ENCODE measurements at regions not wholly inside any gene's neighbourhood (a gene's known extent, or its start where the extent isn't known, plus 50 kb on each side); places are given as distances from the start of the nearest gene placed in this dataset.

- Histone ChIP-seq H3K27ac (peak overlapping the region in 2 of 4 donors; percentile 61 to 68), H3K4me1 (peaks cover 0 to 22% (median 4%) of the 10 kb centered on the region in 4 donors), H3K36me3 (no peaks in the 10 kb centered on the region), H3K9me3 (no peaks in the 10 kb centered on the region), H3K27me3 (no peaks in the 10 kb centered on the region), H3K4me3 (no peak overlapping the region)
- 13 to 14% methylated on average over 4 of the region's 4 CpGs for WGBS, 2 donors
- TF ChIP-seq CTCF (IDR thresholded peaks at IDR 0.05), result no peak
- no peak for TF ChIP-seq POLR2A (IDR thresholded peaks at IDR 0.05)
- no peak for TF ChIP-seq EP300 (IDR thresholded peaks at IDR 0.05)
- DNase-seq (ENCODE audit: low spot score in 2 of 2), result no peak
Observed at GRCh38 chr6:54646069-54646950, 200.3 kb upstream of the FAM83B start.

GRCh38 chr6:54646951-54647664 lies 199.5 kb upstream of the FAM83B start:
- peaks cover 0 to 22% (median 4%) of the 10 kb centered on the region in 4 donors for H3K4me1 ChIP-seq
- H3K9me3 ChIP-seq, result no peaks in the 10 kb centered on the region
- H3K4me3 ChIP-seq, result no peak overlapping the region
- 73 to 78% methylated on average over 8 of the region's 8 CpGs for WGBS, 2 donors
- H3K27ac ChIP-seq, result peak overlapping the region in 2 of 4 donors; percentile 61 to 68
- no peaks in the 10 kb centered on the region for H3K36me3 ChIP-seq
- TF ChIP-seq POLR2A (IDR thresholded peaks at IDR 0.05) (no peak), CTCF (IDR thresholded peaks at IDR 0.05) (no peak), EP300 (IDR thresholded peaks at IDR 0.05) (no peak)
- DNase-seq (ENCODE audit: low spot score in 2 of 2), result no peak
- H3K27me3 ChIP-seq, result no peaks in the 10 kb centered on the region

- H3K36me3 ChIP-seq, result no peaks in the 10 kb centered on the region
- no peaks in the 10 kb centered on the region for H3K9me3 ChIP-seq
- no peak for DNase-seq (ENCODE audit: low spot score in 2 of 2)
- no peak overlapping the region for H3K4me3 ChIP-seq
- no peak overlapping the region for H3K27ac ChIP-seq
- TF ChIP-seq EP300 (IDR thresholded peaks at IDR 0.05) (no peak), CTCF (IDR thresholded peaks at IDR 0.05) (no peak), POLR2A (IDR thresholded peaks at IDR 0.05) (no peak)
- H3K27me3 ChIP-seq, result no peaks in the 10 kb centered on the region
- H3K4me1 ChIP-seq, result no peaks in the 10 kb centered on the region
Observed at GRCh38 chr6:54654381-54654780, 192.2 kb upstream of the FAM83B start.

- no peaks in the 10 kb centered on the region for H3K4me1 ChIP-seq
- H3K27me3 ChIP-seq, result no peaks in the 10 kb centered on the region
- TF ChIP-seq POLR2A (IDR thresholded peaks at IDR 0.05) (no peak), CTCF (IDR thresholded peaks at IDR 0.05) (no peak), EP300 (IDR thresholded peaks at IDR 0.05) (no peak)
- no peak for DNase-seq (ENCODE audit: low spot score in 2 of 2)
- H3K4me3 ChIP-seq, result no peak overlapping the region
- H3K27ac ChIP-seq, result no peak overlapping the region
- H3K36me3 ChIP-seq, result no peaks in the 10 kb centered on the region
- WGBS, 2 donors, result 82 to 89% methylated on average over 1 of the region's 1 CpG
- no peaks in the 10 kb centered on the region for H3K9me3 ChIP-seq
Observed at GRCh38 chr6:54655162-54655561, 191.4 kb upstream of the FAM83B start.

- Histone ChIP-seq H3K4me3 (no peak overlapping the region), H3K27ac (no peak overlapping the region), H3K27me3 (no peaks in the 10 kb centered on the region), H3K4me1 (no peaks in the 10 kb centered on the region), H3K36me3 (no peaks in the 10 kb centered on the region), H3K9me3 (peaks cover 0 to 11% (median 0%) of the 10 kb centered on the region in 4 donors)
- no peak for DNase-seq (ENCODE audit: low spot score in 2 of 2)
- TF ChIP-seq POLR2A (IDR thresholded peaks at IDR 0.05) (no peak), EP300 (IDR thresholded peaks at IDR 0.05) (no peak), CTCF (IDR thresholded peaks at IDR 0.05) (no peak)
Observed at GRCh38 chr6:54665278-54665677, 181.3 kb upstream of the FAM83B start.

Data from tibial nerve (tissue), 4 donors.